Inflammatory macrophage (primary cell): ENCODE measurements at regions not wholly inside any gene's neighbourhood (a gene's known extent, or its start where the extent isn't known, plus 50 kb on each side); places are given as distances from the start of the nearest gene placed in this dataset.
"Not testable (repeated sequence)": the region's sequence is repeated elsewhere in the genome, so short reads cannot be mapped to it uniquely, and the experiment has no call there.

Experiments
- DNase-seq, 2 donors: peaks; one replicate each; pipeline ENCODE4 v3.0.0-alpha.2; 2020 to 2022

DNA sequence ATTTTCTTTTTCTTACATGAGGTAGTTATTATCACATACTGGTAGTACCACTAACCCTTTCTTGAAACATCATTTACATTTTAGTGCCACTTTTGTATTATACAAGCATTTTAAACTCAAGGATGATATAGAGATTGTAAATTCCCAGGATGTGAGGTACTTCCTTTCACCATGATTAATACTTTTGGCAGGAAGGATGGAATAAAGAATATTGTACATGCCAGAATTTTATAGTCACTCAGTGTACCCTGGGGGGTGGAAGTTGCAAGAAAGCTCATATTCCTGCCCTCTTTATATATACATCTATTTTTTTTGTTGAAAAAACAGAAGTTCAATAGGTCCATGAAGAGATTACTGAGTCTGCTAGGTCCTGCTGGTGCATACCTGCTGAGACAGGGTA is 141.0 kb upstream of the PLSCR5 start:
- no peak for DNase-seq

DNA sequence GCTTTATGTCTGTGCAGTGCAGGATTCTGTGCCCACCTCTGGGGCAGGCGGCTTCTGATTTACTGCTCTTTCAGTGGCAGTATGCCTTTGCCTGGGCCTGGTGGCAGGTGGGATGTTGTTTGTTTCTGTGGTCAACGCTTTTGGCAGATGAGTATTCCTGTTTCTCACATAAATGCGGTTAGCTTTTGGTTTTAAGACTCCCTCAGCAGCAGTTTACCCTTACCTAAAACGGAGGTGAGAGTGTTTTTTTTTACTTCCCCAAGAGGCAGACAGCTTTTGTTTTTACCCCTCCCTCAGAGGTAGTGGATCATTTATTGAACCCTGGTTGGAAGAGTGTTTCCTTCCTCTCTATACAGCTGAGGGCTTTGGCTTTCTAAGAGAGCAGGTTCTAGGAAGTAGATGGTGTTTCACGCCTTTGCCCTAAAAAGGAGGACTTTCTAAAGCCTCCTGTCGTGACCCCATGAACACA is 134.1 kb upstream of the PLSCR5 start:
- DNase-seq: no peak

DNA sequence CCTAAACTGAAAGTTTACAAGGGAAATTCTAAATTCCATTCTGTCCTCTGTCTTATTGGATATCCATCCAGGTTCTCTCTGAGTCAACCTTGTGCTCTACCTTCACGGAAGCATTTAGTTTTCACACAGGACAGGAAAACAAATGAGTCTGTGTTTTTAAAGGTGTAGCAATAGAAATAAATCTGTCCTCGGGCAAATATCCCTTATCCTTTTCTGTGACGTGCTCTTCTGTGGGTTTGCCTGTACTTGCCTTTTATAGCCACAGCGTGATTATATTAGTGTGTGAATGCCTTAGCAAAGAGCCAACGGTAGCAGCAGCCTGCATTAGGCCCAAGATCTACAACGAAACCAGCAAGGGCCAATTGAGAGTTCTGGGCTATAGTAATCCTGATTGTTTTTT is 127.2 kb upstream of the PLSCR5 start:
- DNase-seq: no peak

DNA sequence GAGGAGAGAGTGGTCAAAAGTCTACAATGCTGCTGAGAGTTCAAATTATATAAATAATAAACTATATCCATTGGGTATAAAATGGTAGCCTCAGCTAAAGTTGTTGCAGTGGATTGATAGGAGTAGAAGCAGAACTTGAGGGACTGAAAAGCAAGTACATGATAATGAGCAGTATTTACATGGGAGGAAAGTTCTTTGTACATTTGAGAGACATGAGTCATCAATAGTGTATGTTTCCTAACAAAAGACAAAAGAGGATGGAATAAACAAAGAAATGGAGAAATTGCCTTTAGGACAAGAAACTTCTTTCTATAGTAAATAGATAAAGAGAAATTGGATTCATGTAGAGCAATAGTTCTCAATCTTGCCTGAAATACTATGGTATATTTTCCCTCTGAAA is 110.0 kb upstream of the PLSCR5 start:
- DNase-seq: no peak

DNA sequence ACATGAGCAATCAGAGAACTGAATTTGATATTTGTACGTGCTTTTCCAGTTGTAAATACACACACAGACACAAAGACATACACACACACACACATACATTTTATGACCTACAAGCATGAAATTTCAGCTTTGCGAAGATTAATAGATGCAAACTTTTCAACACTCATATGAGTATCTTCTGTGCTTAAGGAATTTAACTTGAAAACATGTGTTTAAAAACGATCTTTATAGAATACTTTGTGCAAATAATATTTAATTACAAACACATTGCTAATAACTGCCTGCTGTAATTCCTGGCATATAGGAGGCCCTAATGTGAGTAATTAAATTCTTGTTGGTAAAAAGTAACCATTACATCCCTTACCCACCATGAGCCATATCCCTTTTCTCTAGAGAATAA is 107.7 kb upstream of the PLSCR5 start:
- no peak for DNase-seq

DNA sequence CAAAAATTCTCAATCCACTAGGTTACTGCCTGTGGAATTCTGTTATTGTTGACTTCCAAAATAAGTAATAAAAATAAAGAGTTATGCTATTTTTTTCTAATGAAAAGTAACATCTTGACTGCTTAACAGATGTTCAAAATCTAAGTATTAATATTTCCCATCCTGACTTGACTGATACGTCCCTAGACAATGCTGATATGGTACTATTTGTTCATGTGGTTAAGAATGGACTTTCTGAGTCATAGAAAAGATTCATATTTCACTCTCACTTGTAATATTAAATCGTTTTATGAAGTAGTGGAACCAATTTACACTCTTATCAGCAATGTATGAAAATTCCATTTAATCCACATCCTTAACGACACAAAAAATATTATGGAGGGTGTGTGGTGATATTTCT is 104.8 kb upstream of the PLSCR5 start:
- DNase-seq: no peak

DNA sequence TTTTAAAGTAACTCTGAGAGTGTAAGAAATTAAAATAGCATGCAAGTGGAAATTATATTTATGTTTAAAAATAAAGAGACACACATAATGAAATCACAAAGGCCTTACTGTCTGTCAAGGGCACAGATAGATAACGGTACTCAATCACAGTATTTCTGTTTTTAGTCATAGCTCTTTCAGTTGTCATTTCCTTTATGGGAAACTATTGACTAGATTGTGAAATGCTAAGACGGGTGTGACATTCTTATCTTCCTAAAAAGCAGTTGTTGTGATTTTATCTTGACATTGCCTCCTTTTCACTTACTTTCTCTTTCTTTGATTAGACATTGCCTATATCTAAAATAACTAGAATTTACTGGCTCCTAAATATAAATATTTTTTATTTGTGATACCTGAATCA is 100.1 kb upstream of the PLSCR5 start:
- no peak for DNase-seq

DNA sequence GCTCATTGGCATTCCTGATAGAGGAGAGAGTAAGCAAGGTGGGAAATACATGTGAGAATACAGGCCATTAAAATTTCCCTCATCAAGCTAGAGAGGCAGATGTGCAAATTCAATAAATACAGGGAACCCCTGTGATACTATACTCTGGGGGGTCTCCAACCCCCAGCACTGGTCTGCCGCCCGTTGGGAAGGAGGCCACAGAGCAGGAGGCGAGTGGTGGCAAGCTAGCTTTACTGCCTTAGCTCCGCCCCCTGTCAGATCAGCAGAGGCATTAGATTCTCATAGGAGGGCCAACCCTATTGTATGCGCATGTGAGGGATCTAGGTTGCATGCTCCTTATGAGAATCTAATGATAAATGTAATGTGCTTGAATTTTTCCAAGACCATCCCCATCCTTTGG is 97.1 kb upstream of the PLSCR5 start:
- DNase-seq: no peak

DNA sequence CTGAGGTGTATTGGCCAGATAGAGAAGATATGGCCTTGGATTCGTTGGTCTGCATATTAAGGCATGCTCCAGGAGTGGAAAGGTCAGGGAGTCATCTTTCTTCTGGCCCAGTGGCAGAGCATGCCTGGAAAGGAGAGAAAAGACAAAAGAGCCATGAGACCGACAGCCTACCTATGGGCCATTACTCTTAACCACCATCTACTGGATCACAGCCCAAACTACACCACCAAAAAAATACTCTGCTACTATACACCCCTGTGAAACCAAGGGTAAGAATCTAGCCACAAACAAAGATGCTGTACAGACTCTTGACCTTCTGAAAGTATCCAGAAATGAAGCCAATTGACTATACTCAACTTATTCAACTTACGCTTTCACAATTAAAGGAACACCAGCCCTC is 96.1 kb upstream of the PLSCR5 start:
- DNase-seq: no peak

DNA sequence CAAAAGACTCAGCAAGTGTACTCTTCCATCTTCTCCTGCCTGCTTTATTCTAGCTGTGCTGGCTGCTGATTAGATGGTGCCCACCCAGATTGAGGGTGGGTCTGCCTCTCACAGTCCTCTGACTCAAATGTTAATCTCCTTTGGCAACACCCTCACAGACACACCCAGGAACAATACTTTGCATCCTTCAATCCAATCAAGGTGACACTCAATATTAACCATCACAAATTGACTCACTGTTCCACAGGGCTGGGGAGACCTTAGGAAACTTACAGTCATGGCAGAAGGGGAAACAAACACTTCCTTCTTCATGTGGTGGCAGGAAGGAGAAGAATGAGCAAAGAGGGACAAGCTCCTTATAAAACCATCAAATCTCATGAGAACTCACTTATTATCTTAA is 94.9 kb upstream of the PLSCR5 start:
- DNase-seq: not testable (repeated sequence)

DNA sequence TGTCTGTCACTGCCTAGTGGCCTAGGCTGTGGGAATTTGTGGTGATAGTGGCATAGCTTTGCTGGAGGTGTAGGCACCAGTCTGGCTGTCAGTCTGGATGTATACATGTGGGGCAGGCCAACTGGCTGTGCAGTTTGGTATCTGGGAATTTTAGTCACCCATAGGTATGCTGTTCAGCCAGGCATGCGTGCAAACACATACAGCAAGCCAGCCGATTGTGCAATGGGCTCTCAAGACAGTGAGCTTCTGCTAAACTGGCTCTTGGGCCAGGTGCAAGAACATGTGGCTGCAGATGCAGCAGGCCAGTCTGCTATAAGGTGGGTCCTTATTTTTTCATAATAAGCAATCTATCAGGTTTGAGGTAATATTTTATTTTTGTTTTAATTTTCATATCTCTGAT is 87.1 kb upstream of the PLSCR5 start:
- DNase-seq: no peak

DNA sequence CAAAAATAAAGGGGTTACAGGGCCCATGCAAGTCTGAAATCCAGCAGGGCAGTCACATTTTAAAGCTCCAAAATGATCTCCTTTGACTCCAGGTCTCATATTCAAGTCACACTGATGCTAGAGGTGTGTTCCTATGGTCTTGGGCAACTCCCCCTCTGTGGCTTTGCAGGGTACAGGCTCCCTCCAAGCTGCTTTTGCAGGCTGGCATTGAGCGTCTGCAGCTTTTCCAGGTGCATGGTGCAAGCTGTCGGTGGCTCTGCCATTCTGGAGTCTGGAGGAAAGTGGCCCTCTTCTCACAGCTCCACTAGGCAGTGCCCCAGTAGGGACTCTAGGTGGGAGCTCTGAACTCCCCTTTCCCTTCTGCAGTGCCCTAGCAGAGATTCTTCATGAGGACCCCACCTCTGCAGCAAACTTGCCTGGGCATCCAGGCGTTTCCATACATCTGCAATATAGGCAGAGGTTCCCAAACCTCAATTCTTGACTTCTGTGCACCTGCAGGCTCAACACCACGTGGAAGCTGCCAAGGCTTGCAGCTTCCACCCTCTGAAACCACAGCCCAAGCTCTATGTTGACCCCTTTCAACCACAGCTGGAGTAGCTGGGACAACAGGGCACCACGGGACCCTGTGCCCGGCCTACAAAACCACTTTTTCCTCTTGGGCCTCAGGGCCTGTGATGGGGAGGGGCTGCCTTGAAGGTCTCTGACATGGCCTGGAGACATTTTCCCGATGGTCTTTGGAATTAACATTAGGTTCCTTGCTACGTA is 80.1 kb upstream of the PLSCR5 start:
- DNase-seq: no peak

DNA sequence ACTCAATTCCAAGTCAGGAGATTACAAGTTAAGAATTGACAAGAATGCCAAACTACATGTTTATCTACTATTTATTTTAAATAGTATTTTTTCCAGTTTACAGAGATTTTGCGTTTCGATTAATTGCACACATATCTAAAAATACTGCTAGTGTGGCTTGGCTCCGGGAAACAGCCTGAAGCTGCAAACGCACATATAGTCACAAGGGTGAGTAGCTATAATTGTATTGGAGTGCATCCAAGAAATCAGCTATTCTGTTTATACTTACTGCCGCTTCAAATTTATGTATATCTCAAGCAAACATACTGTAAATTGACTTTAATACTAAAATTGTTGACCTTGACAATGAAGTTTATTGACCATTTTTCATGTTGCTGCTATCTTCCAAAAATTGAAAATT is 77.0 kb upstream of the PLSCR5 start:
- DNase-seq: no peak

DNA sequence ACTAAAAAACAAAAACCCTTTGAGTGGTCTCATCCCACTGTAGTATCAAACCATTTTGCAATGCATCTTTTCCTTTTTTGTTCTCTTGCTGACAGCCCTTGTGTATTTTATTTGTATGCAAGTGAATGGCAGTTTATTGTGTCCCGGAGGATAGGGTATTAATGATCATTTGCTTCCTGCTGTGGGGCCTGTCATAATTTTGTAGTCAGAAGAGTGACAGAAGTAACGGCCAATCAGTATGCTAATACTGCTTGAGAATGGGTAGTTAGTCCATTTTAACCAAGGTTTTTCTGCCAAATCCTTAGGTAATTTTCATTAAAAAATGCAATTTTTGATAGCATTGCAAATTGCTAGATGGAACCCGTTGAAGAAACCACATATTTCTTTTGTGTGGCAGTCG is 75.5 kb upstream of the PLSCR5 start:
- no peak for DNase-seq

DNA sequence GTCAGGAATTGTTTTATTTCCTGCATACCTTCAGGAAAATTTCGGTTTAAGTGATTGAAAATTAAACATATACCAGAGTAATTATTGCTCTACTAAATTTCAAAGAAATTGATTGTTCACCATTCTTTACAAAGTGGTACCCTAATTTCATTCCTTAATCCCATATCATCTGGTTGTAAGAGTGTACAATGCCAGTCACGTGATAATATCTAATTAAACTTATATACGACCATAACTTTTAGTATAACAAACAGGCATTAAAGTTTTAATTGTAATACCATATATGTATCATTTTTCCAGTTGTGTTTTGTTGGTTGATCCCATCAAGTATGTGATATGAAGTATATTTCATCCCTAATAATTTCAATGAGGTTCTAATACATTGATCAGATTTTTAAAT is 74.8 kb upstream of the PLSCR5 start:
- DNase-seq: no peak

DNA sequence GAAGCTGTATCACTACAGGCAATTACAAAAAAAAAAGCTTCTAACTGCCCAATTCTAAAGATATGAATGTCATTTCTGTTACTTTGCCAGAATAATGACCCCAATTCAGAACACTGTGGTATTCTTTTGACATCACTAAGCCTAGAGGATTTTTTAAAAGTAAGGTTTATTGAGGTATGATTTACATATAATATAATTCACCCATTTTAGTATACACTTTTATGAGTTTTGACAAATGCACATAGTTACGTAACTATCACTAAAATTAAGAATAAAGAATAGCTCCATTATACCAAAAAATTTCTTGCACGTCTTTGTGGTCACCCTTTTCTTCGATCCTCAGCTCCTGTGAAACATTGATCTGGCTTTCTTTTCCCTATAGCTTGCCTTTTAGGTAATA is 74.0 kb upstream of the PLSCR5 start:
- no peak for DNase-seq

DNA sequence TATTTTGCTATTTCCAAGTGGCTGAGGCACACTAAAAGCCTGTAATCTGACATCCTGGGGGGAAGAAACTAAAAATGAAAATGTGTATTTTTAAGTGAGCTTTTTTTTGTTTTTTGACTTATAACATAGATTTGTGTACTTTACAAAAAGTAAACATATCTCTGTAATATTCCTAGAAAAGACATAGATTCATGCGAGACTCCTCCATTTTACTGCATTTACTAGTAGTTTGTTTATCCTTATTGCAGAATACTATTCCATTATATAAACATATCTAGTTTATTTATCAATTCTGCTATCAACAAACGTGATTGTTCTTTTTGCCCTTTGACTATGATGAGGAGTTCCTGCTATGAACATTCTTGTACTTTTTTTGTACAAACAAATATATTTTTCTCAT is 67.8 kb upstream of the PLSCR5 start:
- DNase-seq: no peak

DNA sequence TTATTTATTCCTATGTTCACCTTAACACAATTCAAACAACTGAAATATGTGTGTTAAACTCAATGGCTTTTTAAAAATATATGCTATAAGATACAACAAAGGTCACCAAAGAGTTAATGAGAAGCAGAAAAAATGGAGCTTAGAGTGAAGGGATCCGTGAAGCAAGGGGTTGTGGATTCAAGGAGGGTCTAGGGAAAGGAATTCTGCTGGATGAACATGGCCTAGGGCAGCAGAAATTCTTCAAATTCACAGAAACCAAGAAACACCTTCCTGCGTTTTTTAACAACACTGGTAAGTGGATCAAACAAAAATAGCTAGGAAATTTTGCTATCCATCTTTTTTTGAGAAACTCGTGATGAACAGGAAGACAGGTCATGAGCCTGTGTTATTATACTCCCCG is 59.3 kb upstream of the PLSCR5 start:
- DNase-seq: no peak

DNA sequence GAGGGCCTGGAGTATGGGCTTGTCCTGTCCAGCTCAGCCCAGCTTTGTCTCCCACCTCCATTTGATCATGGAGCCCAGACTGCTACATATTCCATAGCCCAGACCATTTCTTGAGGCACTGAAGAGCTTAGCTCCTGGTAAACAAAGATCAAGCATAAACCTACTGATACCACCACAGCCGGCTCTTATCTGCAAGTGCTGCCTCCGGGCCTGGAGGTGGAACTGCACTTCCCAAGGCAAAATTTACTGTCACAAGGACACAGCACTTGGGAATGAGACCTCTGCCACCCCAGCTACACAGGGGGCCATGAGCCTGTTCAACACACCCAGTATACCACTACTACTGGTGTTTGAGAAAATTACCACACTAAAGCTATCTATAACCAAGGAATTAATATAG is 53.7 kb upstream of the PLSCR5 start:
- DNase-seq: no peak

DNA sequence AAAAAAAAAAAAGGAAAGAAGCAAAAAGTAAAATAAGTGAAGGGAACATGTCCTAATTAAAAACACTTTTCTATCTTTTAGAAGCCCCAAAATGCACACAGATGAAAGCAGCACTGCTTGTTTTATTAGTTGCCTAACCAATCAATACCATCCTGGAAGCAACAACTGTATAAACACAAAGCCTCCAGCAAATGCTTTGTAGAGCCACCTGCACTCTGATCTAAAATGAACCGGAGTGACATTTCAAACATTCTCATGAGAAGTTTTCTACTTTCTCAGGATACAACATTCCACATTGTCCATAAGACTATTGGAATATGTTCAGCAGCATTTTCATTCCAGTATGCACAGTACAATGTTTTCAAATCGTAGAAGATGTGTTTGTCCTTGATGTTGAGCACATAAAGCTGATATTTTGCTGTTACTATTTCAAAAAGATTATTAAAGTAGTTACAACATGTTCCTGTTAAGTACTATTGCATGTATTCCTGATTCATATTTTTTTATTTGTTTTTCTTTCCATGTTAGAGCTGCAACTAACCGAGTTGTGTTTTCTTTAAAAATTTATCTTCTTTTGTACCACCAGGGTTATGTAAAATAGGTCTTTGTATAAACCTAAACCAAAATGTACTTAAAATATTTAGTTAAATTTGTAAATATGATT is 50.3 kb upstream of the PLSCR5 start:
- DNase-seq: no peak
